ENCODE measurements at regions not wholly inside any gene's neighbourhood (a gene's known extent, or its start where the extent isn't known, plus 50 kb on each side); places are given as distances from the start of the nearest gene placed in this dataset.

DNA sequence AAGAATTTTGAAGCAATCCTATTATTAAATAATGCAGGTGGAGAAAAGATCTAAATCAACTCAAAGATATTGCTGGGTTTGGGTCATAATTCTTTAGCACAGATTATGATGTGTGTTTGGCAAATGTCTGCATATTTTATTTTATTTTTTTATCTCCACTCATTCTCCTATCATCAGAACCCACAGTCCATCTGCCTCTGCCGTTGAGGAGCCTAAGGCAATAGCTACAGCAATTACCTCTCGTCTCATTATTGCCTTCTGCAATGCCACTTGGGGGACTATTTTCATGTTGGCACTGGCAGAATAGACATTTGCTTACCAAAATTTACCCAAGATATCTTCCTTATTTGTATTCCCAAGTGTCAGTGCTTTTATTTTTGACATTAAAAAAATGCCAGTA lies 815.9 kb upstream of the CNTNAP5 start:
- no peaks in the 10 kb centered on the region for H3K36me3 Mint-ChIP-seq
- no peak overlapping the region for H3K27ac Mint-ChIP-seq
- Histone ChIP-seq H3K36me3 (replicated peaks in 1 of 2; ENCODE audit: control insufficient read depth in 1 of 2, insufficient read depth in 2 of 2, low read length in 2 of 2) (no peaks in the 10 kb centered on the region), H3K4me2 (replicated peaks; ENCODE audit: extremely low read depth, low read length, poor library complexity, severe bottlenecking) (no peak overlapping the region), H3K27ac (ENCODE audit: low read depth in 1 of 2, low read length in 2 of 2) (no peak overlapping the region), H4K20me1 (ENCODE audit: insufficient read depth, low read length) (no peaks in the 10 kb centered on the region), H2AFZ (ENCODE audit: insufficient read depth, low read depth, low read length, poor library complexity, severe bottlenecking) (no peak overlapping the region), H3K79me2 (ENCODE audit: insufficient read depth, low read length) (no peaks in the 10 kb centered on the region), H3K9me3 (replicated peaks in 1 of 2; ENCODE audit: control insufficient read depth in 1 of 2, insufficient read depth in 1 of 2, low read length in 2 of 2) (peaks cover 6 to 13% of the 10 kb centered on the region in 2 donors), H3K9ac (ENCODE audit: insufficient read depth, low read length, poor library complexity, severe bottlenecking) (no peak overlapping the region), H3K4me1 (ENCODE audit: control insufficient read depth in 1 of 2, insufficient read depth in 2 of 2, low read length in 2 of 2) (no peaks in the 10 kb centered on the region), H3K27me3 (ENCODE audit: control insufficient read depth in 2 of 2, insufficient read depth in 2 of 2, low read length in 2 of 2) (no peaks in the 10 kb centered on the region), H3K4me3 (replicated peaks in 1 of 3; ENCODE audit: low read depth in 2 of 3, low read length in 3 of 3) (no peak overlapping the region)
- intact Hi-C loops (cut with micrococcal nuclease) = no loop called here
- no peak for DNase-seq
- TF ChIP-seq, protein P1, sequence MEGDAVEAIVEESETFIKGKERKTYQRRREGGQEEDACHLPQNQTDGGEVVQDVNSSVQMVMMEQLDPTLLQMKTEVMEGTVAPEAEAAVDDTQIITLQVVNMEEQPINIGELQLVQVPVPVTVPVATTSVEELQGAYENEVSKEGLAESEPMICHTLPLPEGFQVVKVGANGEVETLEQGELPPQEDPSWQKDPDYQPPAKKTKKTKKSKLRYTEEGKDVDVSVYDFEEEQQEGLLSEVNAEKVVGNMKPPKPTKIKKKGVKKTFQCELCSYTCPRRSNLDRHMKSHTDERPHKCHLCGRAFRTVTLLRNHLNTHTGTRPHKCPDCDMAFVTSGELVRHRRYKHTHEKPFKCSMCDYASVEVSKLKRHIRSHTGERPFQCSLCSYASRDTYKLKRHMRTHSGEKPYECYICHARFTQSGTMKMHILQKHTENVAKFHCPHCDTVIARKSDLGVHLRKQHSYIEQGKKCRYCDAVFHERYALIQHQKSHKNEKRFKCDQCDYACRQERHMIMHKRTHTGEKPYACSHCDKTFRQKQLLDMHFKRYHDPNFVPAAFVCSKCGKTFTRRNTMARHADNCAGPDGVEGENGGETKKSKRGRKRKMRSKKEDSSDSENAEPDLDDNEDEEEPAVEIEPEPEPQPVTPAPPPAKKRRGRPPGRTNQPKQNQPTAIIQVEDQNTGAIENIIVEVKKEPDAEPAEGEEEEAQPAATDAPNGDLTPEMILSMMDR (IDR thresholded peaks at IDR 0.05) = no peak
- no peak overlapping the region for H3K4me3 Mint-ChIP-seq
- no peaks in the 10 kb centered on the region for H3K4me1 Mint-ChIP-seq
- peaks cover 0 to 12% (median 7%) of the 10 kb centered on the region in 7 donors for H3K9me3 Mint-ChIP-seq
- no peaks in the 10 kb centered on the region for H3K27me3 Mint-ChIP-seq (ENCODE audit: low read depth in 3 of 3)
- 100% methylated on average over 1 of the region's 2 CpGs for WGBS (ENCODE audit: insufficient coverage)

DNA sequence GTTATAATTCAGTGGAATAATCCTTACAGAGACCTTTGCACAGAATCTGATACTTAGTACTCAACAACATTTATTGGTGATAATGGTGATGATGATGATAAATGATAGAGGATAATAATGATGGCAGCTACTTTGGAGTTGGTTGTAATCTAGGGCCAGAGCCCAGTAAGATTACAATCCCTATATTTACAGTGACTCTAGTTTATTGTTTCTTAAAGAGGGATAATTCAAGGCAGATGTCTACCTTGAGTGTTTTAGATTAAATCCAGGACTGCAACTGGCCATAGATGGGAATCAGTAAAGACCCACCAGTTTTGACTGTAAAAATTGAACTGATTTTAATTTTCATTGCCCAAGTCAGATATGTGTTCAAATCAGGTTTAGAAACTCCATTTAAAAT lies 813.9 kb upstream of the CNTNAP5 start:
- Histone ChIP-seq H3K4me3 (replicated peaks in 1 of 3; ENCODE audit: low read depth in 2 of 3, low read length in 3 of 3) (no peak overlapping the region), H3K4me1 (ENCODE audit: control insufficient read depth in 1 of 2, insufficient read depth in 2 of 2, low read length in 2 of 2) (no peaks in the 10 kb centered on the region), H3K27me3 (ENCODE audit: control insufficient read depth in 2 of 2, insufficient read depth in 2 of 2, low read length in 2 of 2) (no peaks in the 10 kb centered on the region), H3K9ac (ENCODE audit: insufficient read depth, low read length, poor library complexity, severe bottlenecking) (no peak overlapping the region), H3K4me2 (replicated peaks; ENCODE audit: extremely low read depth, low read length, poor library complexity, severe bottlenecking) (no peak overlapping the region), H3K36me3 (replicated peaks in 1 of 2; ENCODE audit: control insufficient read depth in 1 of 2, insufficient read depth in 2 of 2, low read length in 2 of 2) (no peaks in the 10 kb centered on the region), H2AFZ (ENCODE audit: insufficient read depth, low read depth, low read length, poor library complexity, severe bottlenecking) (no peak overlapping the region), H4K20me1 (ENCODE audit: insufficient read depth, low read length) (no peaks in the 10 kb centered on the region), H3K27ac (ENCODE audit: low read depth in 1 of 2, low read length in 2 of 2) (no peak overlapping the region), H3K79me2 (ENCODE audit: insufficient read depth, low read length) (no peaks in the 10 kb centered on the region), H3K9me3 (replicated peaks in 1 of 2; ENCODE audit: control insufficient read depth in 1 of 2, insufficient read depth in 1 of 2, low read length in 2 of 2) (peaks cover 0 to under 1% of the 10 kb centered on the region in 2 donors)
- H3K27ac Mint-ChIP-seq = no peak overlapping the region
- DNase-seq = no peak
- intact Hi-C loops (cut with micrococcal nuclease) = no loop called here
- no peaks in the 10 kb centered on the region for H3K4me1 Mint-ChIP-seq
- H3K27me3 Mint-ChIP-seq (ENCODE audit: low read depth in 3 of 3) = no peaks in the 10 kb centered on the region
- H3K9me3 Mint-ChIP-seq = peaks cover 0 to 9% (median 3%) of the 10 kb centered on the region in 7 donors
- H3K4me3 Mint-ChIP-seq = no peak overlapping the region
- H3K36me3 Mint-ChIP-seq = no peaks in the 10 kb centered on the region
- TF ChIP-seq, protein P1 (IDR thresholded peaks at IDR 0.05) = no peak
